ENCODE measurements at regions not wholly inside any gene's neighbourhood (a gene's known extent, or its start where the extent isn't known, plus 50 kb on each side); places are given as distances from the start of the nearest gene placed in this dataset.
"Not testable (repeated sequence)": the region's sequence is repeated elsewhere in the genome, so short reads cannot be mapped to it uniquely, and the experiment has no call there.

GRCh38 chr10:124206616-124207015, 113.2 kb upstream of the CHST15 start:
- no peak for DNase-seq

GRCh38 chr10:124205432-124205831, 112.0 kb upstream of the CHST15 start:
- no peak for DNase-seq

- no peak for DNase-seq
These were observed 111.3 kb upstream of the CHST15 start for GRCh38 chr10:124204726-124205125.

- no peak for DNase-seq
These were observed 106.6 kb upstream of the CHST15 start for GRCh38 chr10:124200011-124200410.

- no peak for DNase-seq
These were observed 105.5 kb upstream of the CHST15 start for GRCh38 chr10:124198871-124199270.

- no peak for DNase-seq
These were observed 104.7 kb upstream of the CHST15 start for GRCh38 chr10:124198125-124198501.

- no peak for DNase-seq
These were observed 104.2 kb upstream of the CHST15 start for GRCh38 chr10:124197371-124198124.

GRCh38 chr10:124196659-124197058, 103.3 kb upstream of the CHST15 start:
- no peak for DNase-seq

- DNase-seq = no peak
These were observed 100.9 kb upstream of the CHST15 start for GRCh38 chr10:124194199-124194824.

GRCh38 chr10:124193309-124193696, 99.9 kb upstream of the CHST15 start:
- no peak for DNase-seq

GRCh38 chr10:124192664-124193308, 99.4 kb upstream of the CHST15 start:
- not testable (repeated sequence) for DNase-seq

GRCh38 chr10:124190476-124190875, 97.1 kb upstream of the CHST15 start:
- not testable (repeated sequence) for DNase-seq

- no peak for DNase-seq
These were observed 93.6 kb upstream of the CHST15 start for GRCh38 chr10:124186956-124187355.

GRCh38 chr10:124185084-124185483, 91.7 kb upstream of the CHST15 start:
- no peak for DNase-seq

- DNase-seq = no peak
These were observed 90.9 kb upstream of the CHST15 start for GRCh38 chr10:124184208-124184830.

- DNase-seq = no peak
These were observed 90.2 kb upstream of the CHST15 start for GRCh38 chr10:124183617-124184016.

- no peak for DNase-seq
These were observed 88.7 kb upstream of the CHST15 start for GRCh38 chr10:124182088-124182541.

- no peak for DNase-seq
These were observed 88.3 kb upstream of the CHST15 start for GRCh38 chr10:124181656-124182055.

- no peak for DNase-seq
These were observed 87.7 kb upstream of the CHST15 start for GRCh38 chr10:124180947-124181549.

- no peak for DNase-seq
These were observed 86.8 kb upstream of the CHST15 start for GRCh38 chr10:124180044-124180745.

GRCh38 chr10:124179308-124180043, 86.1 kb upstream of the CHST15 start:
- DNase-seq = no peak

GRCh38 chr10:124177180-124177518, 83.8 kb upstream of the CHST15 start:
- DNase-seq = no peak
